ENCODE measurements at regions not wholly inside any gene's neighbourhood (a gene's known extent, or its start where the extent isn't known, plus 50 kb on each side); places are given as distances from the start of the nearest gene placed in this dataset.

DNA sequence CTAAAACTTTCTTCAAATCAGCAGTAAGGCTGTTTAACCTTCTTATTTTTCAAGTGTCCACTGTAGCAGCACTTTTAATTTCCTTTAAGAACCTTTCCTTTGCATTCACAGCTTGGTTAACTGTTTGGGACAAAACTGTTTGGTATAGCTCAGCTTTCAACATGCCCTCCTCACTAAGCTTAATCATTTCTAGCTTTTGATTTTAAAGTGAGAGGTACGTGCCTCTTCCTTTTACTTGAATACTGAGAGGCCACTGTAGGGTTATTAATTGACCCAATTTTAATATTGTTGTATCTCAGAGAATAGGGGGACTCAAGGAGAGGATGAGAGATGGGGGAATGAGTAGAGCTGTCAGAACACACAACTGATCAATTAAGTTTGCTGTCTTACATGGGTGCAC, 129.5 kb upstream of the MMS22L start:
- H3K9me3 ChIP-seq (ENCODE audit: control insufficient read depth, low read length) = no peaks in the 10 kb centered on the region
- WGBS = 61% methylated on average over 1 of the region's 1 CpG
- H3K27ac ChIP-seq (ENCODE audit: low read length) = no peak overlapping the region
- no peak for DNase-seq
- no peaks in the 10 kb centered on the region for H3K27me3 ChIP-seq (ENCODE audit: control insufficient read depth, insufficient read depth)
- no peak overlapping the region for H3K4me3 ChIP-seq (ENCODE audit: low read length)
- ATAC-seq = no peak
- H3K4me1 ChIP-seq (ENCODE audit: control insufficient read depth, insufficient read depth, low read length) = no peaks in the 10 kb centered on the region
- intact Hi-C loops (cut with DNase I) = no loop called here

DNA sequence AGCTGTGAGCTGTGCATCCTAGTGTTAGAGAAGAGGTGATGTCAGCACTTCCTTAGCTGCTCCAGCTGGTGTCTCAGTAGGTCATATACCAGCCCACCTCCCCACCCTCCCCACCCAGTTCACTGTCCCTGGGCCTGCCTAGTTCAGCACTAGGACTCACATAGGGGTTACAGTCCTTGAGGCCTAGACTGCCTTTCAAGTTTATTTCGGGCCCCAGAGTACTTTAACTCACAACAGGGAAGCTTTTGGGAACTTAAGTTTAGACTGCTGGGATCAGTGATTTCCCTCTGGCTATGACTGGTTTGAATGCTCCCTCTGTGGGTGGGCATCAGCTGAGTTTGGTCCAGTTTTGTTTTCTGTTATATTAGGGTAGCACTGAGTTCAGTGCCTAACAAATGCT, 139.2 kb upstream of the MMS22L start:
- no peak overlapping the region for H3K27ac ChIP-seq (ENCODE audit: low read length)
- no peaks in the 10 kb centered on the region for H3K9me3 ChIP-seq (ENCODE audit: control insufficient read depth, low read length)
- WGBS = 68% methylated on average over 1 of the region's 1 CpG
- ATAC-seq (no peak), DNase-seq (no peak)
- H3K4me1 ChIP-seq (ENCODE audit: control insufficient read depth, insufficient read depth, low read length) = no peaks in the 10 kb centered on the region
- no peaks in the 10 kb centered on the region for H3K27me3 ChIP-seq (ENCODE audit: control insufficient read depth, insufficient read depth)
- no peak overlapping the region for H3K4me3 ChIP-seq (ENCODE audit: low read length)
- intact Hi-C loops (cut with DNase I) = no loop called here

DNA sequence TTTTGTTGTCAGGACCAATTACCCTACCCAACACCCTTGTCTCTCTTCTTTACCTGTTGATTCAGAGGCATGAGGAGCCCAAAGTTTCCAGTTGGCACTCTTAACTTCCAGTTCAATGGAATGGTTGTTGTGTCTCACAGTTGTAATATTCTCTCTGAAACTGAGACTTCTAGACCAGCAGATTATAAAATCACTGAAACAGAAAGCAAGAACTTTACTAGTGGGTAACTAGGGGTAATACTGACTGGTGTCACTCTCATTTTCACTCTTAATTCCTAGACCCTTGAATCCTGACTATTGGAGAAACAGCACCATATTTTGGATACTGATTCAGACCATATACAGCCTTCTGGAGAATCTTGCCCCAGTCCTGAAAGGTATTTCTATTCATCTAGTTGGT, 140.2 kb upstream of the MMS22L start:
- ATAC-seq = no peak
- no peak overlapping the region for H3K27ac ChIP-seq (ENCODE audit: low read length)
- no peaks in the 10 kb centered on the region for H3K9me3 ChIP-seq (ENCODE audit: control insufficient read depth, low read length)
- H3K4me1 ChIP-seq (ENCODE audit: control insufficient read depth, insufficient read depth, low read length) = no peaks in the 10 kb centered on the region
- intact Hi-C loops (cut with DNase I) = no loop called here
- no peak overlapping the region for H3K4me3 ChIP-seq (ENCODE audit: low read length)
- DNase-seq = no peak
- no peaks in the 10 kb centered on the region for H3K27me3 ChIP-seq (ENCODE audit: control insufficient read depth, insufficient read depth)

DNA sequence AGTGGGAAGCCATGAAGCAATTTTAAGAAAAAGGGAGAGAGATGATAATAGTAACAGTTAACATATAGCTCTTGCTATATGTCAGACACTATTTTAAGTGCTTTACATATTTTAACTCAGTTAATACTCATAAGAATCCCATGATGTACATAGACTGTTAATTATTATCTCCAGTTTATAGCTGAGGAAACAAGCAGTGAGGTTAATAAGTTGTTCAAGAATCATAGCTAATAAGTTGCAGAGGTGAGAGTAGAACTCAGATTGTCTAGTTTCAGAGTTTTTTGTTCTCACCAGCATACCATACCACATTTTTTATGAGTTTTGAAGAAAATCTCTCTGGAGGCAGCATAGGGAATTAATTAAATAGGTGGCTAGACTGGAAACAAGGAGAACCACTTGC, 144.6 kb upstream of the MMS22L start:
- no peak overlapping the region for H3K27ac ChIP-seq (ENCODE audit: low read length)
- DNase-seq = no peak
- intact Hi-C loops (cut with DNase I) = no loop called here
- H3K4me3 ChIP-seq (ENCODE audit: low read length) = no peak overlapping the region
- H3K4me1 ChIP-seq (ENCODE audit: control insufficient read depth, insufficient read depth, low read length) = no peaks in the 10 kb centered on the region
- no peaks in the 10 kb centered on the region for H3K9me3 ChIP-seq (ENCODE audit: control insufficient read depth, low read length)
- no peak for ATAC-seq
- no peaks in the 10 kb centered on the region for H3K27me3 ChIP-seq (ENCODE audit: control insufficient read depth, insufficient read depth)

DNA sequence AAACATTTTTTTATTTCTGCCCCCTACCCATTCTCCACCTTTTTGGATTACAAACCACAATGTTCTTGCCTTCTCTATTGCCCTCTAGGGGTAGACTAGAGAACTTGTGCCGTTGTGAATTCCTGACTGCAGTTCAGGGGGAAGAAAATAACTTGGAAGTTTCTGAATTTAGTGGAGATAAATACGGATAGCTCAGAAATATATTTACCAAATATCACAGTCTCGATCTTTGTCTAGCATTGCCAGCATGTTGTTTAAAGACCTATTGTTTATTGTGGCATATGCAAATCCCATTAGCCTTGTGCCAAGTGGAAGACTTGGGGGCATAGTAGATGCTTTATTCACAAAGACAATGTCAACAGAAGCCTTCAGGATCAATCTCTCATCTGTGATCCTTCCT, 154.1 kb upstream of the MMS22L start:
- Histone ChIP-seq H3K4me1 (ENCODE audit: control insufficient read depth, insufficient read depth, low read length) (no peaks in the 10 kb centered on the region), H3K27me3 (ENCODE audit: control insufficient read depth, insufficient read depth) (no peaks in the 10 kb centered on the region), H3K4me3 (ENCODE audit: low read length) (no peak overlapping the region), H3K27ac (ENCODE audit: low read length) (no peak overlapping the region), H3K9me3 (ENCODE audit: control insufficient read depth, low read length) (no peaks in the 10 kb centered on the region)
- intact Hi-C loops (cut with DNase I) = no loop called here
- no peak for ATAC-seq
- no peak for DNase-seq
- 15% methylated on average over 3 of the region's 3 CpGs for WGBS

DNA sequence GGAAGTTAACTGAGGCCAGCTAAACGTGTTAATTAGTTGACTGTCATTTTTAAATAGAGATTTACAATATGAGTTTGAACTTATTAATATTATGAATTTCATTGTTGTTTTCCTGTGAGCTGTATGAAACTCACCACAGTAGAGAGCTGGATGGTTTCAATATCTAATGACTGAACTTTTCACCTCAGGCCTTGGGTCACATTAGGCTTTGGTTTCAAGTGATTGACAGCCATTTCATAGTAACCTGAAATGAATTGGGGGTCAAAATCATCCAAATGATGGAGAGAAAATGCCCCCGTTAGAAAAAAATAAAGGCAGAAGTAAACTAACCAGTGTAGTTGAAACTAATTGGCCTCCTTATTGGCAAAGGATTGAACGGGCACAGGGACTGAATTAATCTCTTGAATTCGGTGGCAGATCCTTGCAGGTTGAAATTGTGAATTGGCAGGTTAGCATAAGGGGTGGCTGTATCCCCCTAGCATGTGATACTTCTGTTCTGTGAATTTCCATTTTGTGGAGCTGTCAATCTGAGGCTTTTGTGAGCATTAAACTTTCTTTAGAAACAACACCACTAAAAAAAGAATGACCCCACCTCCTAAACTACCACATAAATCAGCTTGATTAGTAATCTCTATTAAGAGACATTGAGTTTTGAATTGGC, 155.1 kb upstream of the MMS22L start:
- WGBS = 79% methylated on average over 4 of the region's 4 CpGs
- ATAC-seq = no peak
- Histone ChIP-seq H3K27me3 (ENCODE audit: control insufficient read depth, insufficient read depth) (no peaks in the 10 kb centered on the region), H3K4me3 (ENCODE audit: low read length) (no peak overlapping the region), H3K4me1 (ENCODE audit: control insufficient read depth, insufficient read depth, low read length) (no peaks in the 10 kb centered on the region), H3K9me3 (ENCODE audit: control insufficient read depth, low read length) (no peaks in the 10 kb centered on the region), H3K27ac (ENCODE audit: low read length) (no peak overlapping the region)
- DNase-seq = no peak
- intact Hi-C loops (cut with DNase I) = no loop called here

DNA sequence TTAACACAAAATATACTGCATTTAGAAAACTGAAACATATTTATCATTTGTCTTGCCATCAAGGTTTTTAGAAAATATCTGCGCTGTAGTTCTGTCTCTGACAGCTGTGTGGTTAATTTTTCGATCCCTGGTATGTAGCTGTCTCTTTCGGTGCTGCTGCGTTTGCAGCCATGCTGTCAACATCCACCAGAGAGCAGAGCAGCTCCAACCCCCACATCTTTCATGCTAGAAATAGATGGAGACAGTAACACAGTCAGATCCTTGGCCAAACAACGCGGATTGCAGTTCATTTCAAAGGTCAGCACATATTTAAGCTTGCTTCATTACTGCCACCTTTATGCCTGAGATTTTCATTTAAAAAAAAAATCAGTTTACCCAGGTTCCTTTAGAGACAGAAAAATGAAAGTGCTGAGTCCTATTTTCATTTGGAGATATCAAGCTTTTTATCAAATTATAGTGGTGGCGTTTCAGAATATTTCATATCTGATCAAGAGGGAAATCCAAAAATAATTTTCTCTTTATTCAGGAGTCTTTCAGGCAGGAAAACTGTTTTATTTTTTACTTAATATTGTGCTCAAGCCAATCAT, 157.7 kb upstream of the MMS22L start:
- Histone ChIP-seq H3K4me3 (ENCODE audit: low read length) (no peak overlapping the region), H3K4me1 (ENCODE audit: control insufficient read depth, insufficient read depth, low read length) (no peaks in the 10 kb centered on the region), H3K27ac (ENCODE audit: low read length) (no peak overlapping the region), H3K27me3 (ENCODE audit: control insufficient read depth, insufficient read depth) (no peaks in the 10 kb centered on the region), H3K9me3 (ENCODE audit: control insufficient read depth, low read length) (no peaks in the 10 kb centered on the region)
- WGBS = 14% methylated on average over 7 of the region's 7 CpGs
- ATAC-seq = peak; percentile 50 to 65
- DNase-seq = peak in 1 of 3 donors; percentile 30
- intact Hi-C loops (cut with DNase I) = no loop called here

DNA sequence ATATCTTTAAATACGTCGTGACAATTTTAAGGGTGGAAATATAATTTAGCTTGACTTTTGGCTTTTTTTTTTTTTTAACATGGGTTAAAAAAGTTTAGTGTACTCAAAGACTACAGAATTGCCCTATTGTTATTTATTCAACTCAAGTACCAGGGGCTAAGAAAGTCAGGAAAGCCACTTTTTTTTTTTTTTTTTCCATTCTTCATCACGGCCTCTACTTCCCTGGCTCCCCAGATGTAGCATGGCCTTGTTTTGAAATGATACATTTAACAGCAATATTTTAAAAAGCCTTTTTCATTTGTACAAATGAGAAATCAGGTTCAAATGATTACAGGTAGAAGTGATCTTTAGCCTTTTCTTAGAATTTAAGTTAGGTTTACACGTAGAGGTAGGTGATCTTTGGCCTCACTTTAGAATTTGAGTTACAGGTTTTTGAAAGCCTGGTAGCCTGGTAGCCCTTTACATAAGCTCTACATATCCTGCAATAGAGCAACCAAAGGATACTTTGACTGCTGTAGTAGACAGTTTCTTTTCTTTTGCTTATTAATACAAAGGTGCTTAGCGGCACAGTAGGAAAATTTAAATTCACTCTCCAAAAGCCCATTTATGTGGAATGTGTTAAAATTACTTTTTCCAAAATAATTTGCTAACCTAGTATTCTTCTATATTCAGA, 160.5 kb upstream of the MMS22L start:
- 82% methylated on average over 5 of the region's 5 CpGs for WGBS
- H3K9me3 ChIP-seq (ENCODE audit: control insufficient read depth, low read length) = no peaks in the 10 kb centered on the region
- no peak for ATAC-seq
- H3K27me3 ChIP-seq (ENCODE audit: control insufficient read depth, insufficient read depth) = no peaks in the 10 kb centered on the region
- intact Hi-C loops (cut with DNase I) = no loop called here
- H3K27ac ChIP-seq (ENCODE audit: low read length) = no peak overlapping the region
- no peak for DNase-seq
- no peak overlapping the region for H3K4me3 ChIP-seq (ENCODE audit: low read length)
- no peaks in the 10 kb centered on the region for H3K4me1 ChIP-seq (ENCODE audit: control insufficient read depth, insufficient read depth, low read length)

DNA sequence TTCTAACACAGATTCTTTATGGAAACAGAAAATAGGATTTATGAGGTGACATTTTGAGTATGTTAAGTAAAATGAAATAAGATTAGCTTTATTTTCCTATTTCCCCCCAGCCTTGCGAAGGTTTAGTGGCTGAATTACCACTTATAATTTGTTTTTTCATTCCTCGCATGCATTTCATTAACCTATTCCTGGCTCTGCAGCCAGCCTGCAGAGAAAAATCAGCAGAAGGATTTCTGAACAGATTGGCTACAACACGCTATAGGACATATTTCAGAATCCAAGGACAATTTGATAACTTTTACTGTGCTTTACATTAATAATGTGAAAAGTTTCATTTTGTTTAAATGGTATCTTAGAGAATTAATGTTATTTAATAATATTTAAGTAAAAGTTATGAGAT, 162.4 kb upstream of the MMS22L start:
- Histone ChIP-seq H3K4me3 (ENCODE audit: low read length) (no peak overlapping the region), H3K27ac (ENCODE audit: low read length) (no peak overlapping the region), H3K9me3 (ENCODE audit: control insufficient read depth, low read length) (no peaks in the 10 kb centered on the region), H3K27me3 (ENCODE audit: control insufficient read depth, insufficient read depth) (no peaks in the 10 kb centered on the region), H3K4me1 (ENCODE audit: control insufficient read depth, insufficient read depth, low read length) (no peaks in the 10 kb centered on the region)
- WGBS = 68% methylated on average over 3 of the region's 3 CpGs
- intact Hi-C loops (cut with DNase I) = no loop called here
- DNase-seq (no peak), ATAC-seq (no peak)

DNA sequence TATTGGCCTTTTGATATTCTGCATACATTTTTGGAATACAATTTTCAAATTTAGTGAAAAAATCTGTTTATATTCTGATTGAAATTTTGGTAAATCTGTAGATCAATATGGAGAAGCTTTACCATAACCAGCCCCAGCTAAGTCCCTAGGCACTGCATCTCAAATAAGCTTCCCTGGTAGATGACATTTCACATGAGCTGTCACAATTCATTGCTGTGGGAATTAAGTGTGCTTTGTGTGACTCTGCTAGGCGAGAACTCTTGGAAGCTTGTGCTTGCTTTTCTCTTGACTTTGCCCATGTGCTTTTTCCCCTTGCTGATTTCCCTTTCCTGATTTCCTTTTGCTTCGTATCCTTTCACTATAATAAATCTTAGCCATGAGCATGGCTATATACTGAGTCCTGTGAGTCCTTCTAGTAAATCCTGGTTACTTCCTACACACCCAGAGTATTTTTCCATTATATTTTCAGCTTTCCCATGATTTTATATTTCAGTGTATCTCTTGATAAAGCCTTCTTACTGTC, 166.5 kb upstream of the MMS22L start:
- intact Hi-C loops (cut with DNase I) = no loop called here
- Histone ChIP-seq H3K9me3 (ENCODE audit: control insufficient read depth, low read length) (no peaks in the 10 kb centered on the region), H3K27me3 (ENCODE audit: control insufficient read depth, insufficient read depth) (no peaks in the 10 kb centered on the region), H3K4me1 (ENCODE audit: control insufficient read depth, insufficient read depth, low read length) (no peaks in the 10 kb centered on the region), H3K4me3 (ENCODE audit: low read length) (no peak overlapping the region), H3K27ac (ENCODE audit: low read length) (no peak overlapping the region)
- ATAC-seq = no peak
- WGBS = 58% methylated on average over 2 of the region's 2 CpGs
- DNase-seq = no peak

DNA sequence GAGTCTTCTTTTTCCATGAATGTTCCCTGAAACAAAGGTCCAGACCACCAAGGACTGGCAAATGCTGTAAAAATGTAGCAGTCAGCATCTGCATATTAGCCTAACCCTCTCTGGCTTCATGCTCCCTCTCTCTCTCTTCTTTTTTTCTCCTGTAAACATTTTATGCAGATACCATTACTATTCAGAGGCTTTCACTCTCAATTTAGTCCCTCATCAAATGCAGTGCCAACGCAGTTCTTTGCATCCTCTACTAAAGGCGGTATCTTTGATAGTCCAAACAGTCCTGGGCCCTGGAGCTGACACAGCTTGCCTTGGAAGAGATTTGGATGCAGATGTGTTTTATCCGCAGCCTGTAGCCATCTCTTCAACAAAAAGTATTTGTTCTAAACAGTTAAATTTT, 167.1 kb upstream of the MMS22L start:
- intact Hi-C loops (cut with DNase I) = no loop called here
- H3K4me3 ChIP-seq (ENCODE audit: low read length) = no peak overlapping the region
- no peaks in the 10 kb centered on the region for H3K4me1 ChIP-seq (ENCODE audit: control insufficient read depth, insufficient read depth, low read length)
- H3K27me3 ChIP-seq (ENCODE audit: control insufficient read depth, insufficient read depth) = no peaks in the 10 kb centered on the region
- ATAC-seq (no peak), DNase-seq (no peak)
- 72% methylated on average over 3 of the region's 3 CpGs for WGBS
- no peak overlapping the region for H3K27ac ChIP-seq (ENCODE audit: low read length)
- no peaks in the 10 kb centered on the region for H3K9me3 ChIP-seq (ENCODE audit: control insufficient read depth, low read length)
